GM19240 (cell line): ENCODE measurements at regions not wholly inside any gene's neighbourhood (a gene's known extent, or its start where the extent isn't known, plus 50 kb on each side); places are given as distances from the start of the nearest gene placed in this dataset.
"Not testable (repeated sequence)": the region's sequence is repeated elsewhere in the genome, so short reads cannot be mapped to it uniquely, and the experiment has no call there.

Experiments used
- DNase-seq: peaks from one replicate; pipeline ENCODE4 v3.0.0; 2011; ENCODE audit warnings: low spot score; ENCODE audit not compliant: insufficient read length

- no peak for DNase-seq
Measured at GRCh38 chr10:85317827-85318226, 989.4 kb downstream of the CCSER2 start.

DNA sequence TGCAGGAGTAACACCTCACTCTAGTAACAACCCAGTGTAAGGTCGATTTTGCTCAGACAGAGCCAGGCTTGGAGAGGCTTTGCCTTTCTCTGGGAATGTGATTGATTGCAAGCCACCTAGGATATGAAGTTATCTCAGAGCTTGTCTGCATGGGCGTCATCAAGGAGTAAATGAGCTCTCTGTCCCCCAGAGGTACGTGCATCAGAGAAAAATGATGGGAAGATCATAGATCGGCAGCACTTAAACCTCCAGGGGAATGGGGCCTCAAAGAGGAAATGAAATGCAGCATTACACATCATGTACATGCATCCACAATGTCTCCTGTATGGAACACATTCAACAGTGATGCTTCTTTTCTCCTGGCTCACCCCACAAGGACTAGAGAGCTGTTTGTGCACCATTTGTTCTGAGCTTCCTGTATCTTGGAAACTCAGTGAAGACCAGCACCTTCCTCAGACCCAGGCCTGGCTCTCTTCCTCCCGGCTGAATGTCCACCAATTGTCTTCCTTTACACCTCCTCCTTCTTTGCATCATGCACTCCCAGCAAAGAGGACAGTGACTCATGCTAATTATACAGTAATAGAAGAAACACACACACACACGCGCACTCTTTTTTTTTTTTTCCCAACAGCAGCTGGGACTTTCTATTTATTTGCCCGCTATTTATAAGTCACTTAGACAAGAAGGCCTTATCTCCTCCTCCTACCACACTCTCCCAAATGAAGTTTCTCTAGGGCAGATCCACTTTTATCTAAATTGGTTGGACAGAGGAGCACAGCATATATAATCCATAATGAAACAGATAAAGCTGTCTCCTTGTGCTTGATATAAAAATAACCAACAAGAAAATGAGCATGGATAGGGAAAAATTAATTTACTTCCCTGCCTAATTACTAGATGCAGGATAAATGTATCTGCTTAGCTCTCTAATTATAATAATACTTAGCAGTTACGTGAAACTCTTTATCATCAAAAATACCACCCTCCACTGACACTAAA is 990.7 kb downstream of the CCSER2 start:
- DNase-seq: no peak

GRCh38 chr10:85319826-85320225 is 991.4 kb downstream of the CCSER2 start:
- DNase-seq: no peak

GRCh38 chr10:85333594-85333993 is 1005.2 kb downstream of the CCSER2 start:
- DNase-seq: no peak

GRCh38 chr10:85362401-85362800 is 1004.2 kb downstream of the GRID1 start:
- DNase-seq: no peak

- no peak for DNase-seq
Measured at GRCh38 chr10:85377029-85377806, 989.4 kb downstream of the GRID1 start.

GRCh38 chr10:85379338-85379737 is 987.3 kb downstream of the GRID1 start:
- DNase-seq: no peak

DNA sequence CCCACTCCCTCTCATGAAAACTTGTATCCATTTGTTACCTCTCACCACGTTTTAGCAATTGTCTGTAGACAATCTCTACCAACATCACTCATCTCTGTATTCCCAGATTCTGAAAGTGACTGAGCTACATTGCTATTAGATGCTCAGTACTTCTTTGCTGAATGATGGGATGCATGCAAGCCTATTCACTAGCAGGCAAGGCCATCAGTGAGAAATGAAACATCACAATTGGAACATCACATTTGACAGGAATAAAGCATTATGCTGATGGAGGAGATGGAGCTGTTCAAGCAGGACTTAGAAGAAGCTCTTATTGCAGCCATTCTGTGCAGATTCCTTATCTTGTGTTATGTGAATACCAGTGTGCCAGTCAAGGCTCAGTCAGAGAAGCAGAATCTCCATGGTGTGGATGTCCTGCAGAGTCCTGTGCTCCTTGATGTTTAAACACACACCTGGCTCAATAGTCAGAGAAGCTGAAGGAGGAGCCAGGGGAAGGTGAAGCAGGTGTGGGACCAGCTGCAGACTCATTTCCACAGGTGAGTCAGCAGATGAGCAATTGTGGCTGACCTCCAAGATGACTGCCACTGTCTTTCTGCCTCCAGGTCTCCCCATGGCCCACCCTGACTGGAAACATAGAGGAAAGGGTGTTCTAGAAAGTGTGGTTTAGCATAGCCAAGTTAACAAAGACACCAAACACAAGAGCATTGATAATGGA is 965.5 kb downstream of the GRID1 start:
- no peak for DNase-seq

DNA sequence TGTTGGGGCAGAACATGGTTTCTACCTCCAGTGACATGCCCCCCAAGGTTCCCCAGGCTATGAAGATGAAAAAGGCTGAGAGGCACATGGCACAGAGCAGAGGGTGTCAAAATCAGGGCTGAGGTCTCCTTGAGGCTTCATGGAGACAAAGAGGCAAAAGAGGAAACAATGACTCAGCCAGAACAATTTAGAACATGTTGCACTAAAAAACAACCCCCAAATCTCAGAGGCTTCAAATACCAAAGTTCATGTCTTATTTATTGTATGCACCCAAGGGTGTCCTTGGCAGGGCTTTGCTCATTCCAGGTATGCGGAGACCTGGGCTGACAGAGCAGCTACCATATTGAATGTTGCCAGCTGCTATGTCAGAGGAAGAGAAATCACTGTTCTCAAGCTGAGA is 964.1 kb downstream of the GRID1 start:
- DNase-seq: no peak

- DNase-seq: no peak
Measured at GRCh38 chr10:85407088-85407487, 959.5 kb downstream of the GRID1 start.

DNA sequence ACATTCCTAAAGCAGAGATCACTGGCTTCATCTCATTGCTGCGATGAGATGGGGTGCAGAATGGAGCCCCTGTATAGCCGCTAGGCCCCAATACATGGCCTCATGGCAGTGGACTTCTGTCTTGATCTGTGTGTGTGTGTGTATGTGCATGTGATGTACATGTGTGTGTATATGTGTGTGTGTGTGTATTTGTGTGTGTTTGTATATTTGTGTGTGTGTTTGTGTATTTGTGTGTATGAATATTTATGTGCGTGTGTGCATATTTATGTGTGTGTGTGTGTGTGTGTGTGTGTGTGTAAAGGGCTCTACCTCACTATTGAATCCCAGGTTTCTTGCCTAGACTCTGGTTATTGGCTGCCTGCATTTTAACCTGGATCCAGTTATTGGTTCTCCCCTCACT is 958.2 kb downstream of the GRID1 start:
- no peak for DNase-seq

DNA sequence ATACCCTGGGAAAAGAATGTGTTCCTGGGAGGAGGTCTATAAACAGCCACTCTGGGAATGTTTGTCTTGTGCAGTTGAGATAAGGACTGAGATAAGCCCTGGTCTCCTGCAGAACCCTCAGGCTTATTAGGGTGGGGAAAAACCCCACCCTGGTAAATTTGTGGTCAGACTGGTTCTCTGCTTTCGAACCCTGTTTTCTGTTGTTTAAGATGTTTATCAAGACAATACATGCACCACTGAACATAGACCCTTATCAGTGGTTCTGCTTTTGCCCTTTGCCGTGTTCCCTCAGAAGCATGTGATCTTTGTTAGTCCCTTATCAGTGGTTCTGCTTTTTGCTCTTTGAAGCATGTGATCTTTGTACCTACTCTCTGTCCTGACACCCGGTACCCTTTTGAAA is 956.0 kb downstream of the GRID1 start:
- DNase-seq: not testable (repeated sequence)

DNA sequence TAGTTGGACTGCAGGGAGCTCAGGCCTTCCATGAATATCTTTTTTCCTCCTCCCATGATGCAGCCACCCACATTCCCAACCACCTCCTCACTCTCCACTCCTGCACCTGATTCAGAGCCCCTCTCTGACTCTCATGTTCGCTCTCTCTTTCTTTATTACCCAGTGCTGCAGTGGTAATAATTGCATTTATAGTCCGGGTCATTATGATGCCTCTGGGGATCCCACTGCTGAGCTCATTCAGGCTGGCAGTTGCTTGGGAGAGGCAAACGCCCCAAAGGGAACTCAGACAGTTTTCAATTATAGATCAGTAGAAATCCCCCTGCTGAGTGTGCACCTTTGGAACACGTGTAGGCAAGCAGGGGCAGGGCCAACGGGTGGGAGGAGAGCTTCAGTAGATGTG is 953.0 kb downstream of the GRID1 start:
- DNase-seq: no peak

- no peak for DNase-seq
Measured at GRCh38 chr10:85420501-85421191, 945.9 kb downstream of the GRID1 start.

- no peak for DNase-seq
Measured at GRCh38 chr10:85421421-85421820, 945.2 kb downstream of the GRID1 start.

- no peak for DNase-seq
Measured at GRCh38 chr10:85429126-85429525, 937.5 kb downstream of the GRID1 start.

- no peak for DNase-seq
Measured at GRCh38 chr10:85430991-85431390, 935.6 kb downstream of the GRID1 start.

DNA sequence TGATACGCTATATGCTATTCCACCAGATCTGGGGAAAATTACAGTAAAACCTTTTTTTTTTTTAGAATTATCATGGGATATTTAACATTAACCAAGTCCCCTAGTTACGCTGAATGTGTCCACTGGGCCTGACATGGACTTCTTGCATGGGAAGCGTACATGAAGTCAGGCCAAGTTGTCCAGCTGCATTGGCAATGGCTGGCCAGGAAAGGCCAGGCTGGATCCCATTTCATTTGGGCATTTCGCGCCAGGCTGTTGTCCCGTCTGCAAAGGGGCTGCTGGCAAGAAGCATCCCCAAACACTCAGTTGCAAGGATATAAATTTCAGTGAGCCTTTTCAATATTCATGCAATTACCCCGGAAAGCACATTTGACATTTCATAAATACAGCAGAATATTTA is 933.3 kb downstream of the GRID1 start:
- no peak for DNase-seq

- no peak for DNase-seq
Measured at GRCh38 chr10:85444868-85445267, 921.7 kb downstream of the GRID1 start.

- DNase-seq: no peak
Measured at GRCh38 chr10:85445702-85446101, 920.9 kb downstream of the GRID1 start.

DNA sequence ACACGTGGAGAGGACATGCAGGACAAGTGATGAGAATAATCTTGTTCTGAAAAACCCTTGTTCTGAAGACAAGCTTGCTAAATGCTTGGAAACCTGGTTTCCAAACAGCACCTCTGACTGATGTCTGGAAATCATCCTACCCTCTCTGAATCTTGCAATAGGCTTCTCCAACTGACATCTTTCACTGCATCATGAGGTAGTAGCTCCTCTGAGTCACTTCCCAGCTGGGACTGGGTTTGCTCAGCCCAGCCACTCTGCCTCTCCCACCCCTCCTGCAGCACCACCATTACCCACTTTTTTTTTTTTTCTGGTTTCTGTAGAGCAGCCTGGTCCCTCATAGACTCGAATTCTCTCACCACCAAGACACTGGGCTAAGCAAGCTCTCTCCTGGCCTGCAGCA is 919.8 kb downstream of the GRID1 start:
- no peak for DNase-seq
